ENCODE measurements at regions not wholly inside any gene's neighbourhood (a gene's known extent, or its start where the extent isn't known, plus 50 kb on each side); places are given as distances from the start of the nearest gene placed in this dataset.

- TF ChIP-seq EZH2phosphoT487 (IDR thresholded peaks at IDR 0.05; ENCODE audit: low read depth, severe bottlenecking, unreplicated experiment) (no peak), CTCF (IDR thresholded peaks at IDR 0.05; ENCODE audit: poor library complexity) (no peak), EZH2 (IDR thresholded peaks at IDR 0.05; ENCODE audit: borderline replicate concordance) (no peak)
These were observed 353.9 kb upstream of the PAPPA start for GRCh38 chr9:115799734-115800133.
